Left cardiac atrium (tissue), 4 donors: ENCODE measurements at regions not wholly inside any gene's neighbourhood (a gene's known extent, or its start where the extent isn't known, plus 50 kb on each side); places are given as distances from the start of the nearest gene placed in this dataset.

Experiments
- ATAC-seq, 2 donors: fragments of 200-7000 bp; cut with Tn5 transposase; one replicate each; pipeline ENCODE4 v1.9.1; 2020; ENCODE audit warnings: mild to moderate bottlenecking in 2 of 2, moderate library complexity in 2 of 2
- DNase-seq: peaks from one replicate; pipeline ENCODE4 v3.0.0-alpha.2; 2020
- intact Hi-C, 2 donors: fragments of 100-400 bp; cut with DNase I; formaldehyde crosslinking; loops; one replicate each; pipeline versions ENCODE4 v1.14.1 to v1.15.1; 2022 to 2023
- donor health status: DM: no; HTN: yes; CAD: no.
- donor health status: DM: no; HTN: yes; CAD: no; lungs with severe emphysema.
- donor health status: DM: yes; HTN: yes; CAD: no.
- donor health status: Dilated cardiomyopathy.

DNA sequence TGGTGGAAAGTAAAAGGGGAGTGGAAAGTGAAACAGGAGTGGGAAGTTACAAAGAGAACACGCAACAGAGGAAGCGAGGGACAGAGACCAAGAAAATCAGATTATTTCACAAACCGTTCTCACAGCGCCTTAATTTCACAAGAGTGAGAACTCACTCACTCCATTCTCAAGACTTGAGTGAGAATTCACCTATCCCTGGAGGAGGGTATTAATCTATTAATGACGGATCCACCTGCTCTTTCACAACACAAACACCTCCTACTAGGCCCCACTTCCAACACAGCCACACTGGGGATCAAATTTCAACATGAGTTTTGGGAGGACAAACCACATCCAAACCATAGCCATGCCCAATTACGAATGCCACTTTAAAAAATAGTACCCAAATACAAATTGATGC lies 297.6 kb downstream of the GPAM start:
- DNase-seq (no peak), ATAC-seq (no peak)
- intact Hi-C loops = no loop called here

DNA sequence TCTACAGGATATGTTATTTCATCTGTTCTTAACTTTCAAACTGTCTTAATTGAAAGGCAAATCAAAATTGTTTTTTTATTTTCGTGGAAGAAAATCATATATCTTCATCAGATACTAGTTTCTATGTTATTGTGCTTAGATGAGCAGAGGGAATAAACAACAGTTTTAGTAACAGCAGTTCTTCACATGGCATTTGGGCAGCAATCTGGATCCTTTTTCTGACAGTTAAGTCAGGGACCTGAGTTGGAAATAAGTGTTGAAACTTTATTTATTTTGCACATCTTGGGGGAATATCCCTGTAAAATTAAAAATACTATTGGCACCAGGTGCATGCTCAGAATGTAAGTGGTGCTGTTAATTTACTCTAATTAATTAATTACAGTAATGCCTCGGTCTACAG lies 296.3 kb downstream of the GPAM start:
- DNase-seq (no peak), ATAC-seq (no peak)
- intact Hi-C loops = no loop called here

DNA sequence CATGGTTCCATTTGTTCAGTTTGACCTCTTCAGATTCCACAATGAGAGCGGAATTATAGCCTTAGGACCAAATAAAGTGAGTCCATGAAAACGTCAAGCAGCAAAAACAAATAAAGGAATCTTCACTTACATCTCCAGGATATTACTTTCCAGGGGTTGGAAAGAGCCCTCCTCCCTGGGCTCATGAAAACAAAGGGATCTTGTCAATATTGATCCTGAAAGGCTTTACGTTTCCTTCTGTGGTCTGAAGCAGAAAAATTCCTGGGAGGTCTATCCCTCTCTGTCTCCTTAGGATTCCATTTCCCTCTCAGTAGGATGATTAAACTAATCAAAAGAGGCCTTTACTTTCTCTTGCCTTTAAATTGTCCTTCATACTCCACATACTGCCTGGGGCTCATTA lies 293.5 kb downstream of the GPAM start:
- DNase-seq (no peak), ATAC-seq (no peak)
- intact Hi-C loops = no loop called here

DNA sequence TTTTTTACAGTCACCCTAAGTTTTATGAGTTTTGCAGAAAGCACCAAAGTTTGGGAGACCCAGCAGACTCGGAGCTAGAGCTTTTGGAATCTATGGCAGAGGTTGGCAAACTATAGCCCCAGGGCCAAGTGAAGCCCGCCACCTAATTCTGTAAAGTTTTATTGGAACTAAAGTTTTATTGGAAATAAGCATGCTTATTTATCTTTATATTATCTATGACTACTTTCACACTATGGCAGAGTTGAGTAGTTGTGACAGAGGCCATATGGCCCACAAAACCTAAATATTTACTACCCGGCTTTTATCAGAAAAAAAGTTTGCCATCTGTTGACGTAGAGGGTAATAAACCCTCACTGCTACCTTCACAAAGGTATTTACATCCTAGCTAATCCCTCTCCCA lies 267.6 kb downstream of the GPAM start:
- DNase-seq (no peak), ATAC-seq (no peak)
- intact Hi-C loops = no loop called here

DNA sequence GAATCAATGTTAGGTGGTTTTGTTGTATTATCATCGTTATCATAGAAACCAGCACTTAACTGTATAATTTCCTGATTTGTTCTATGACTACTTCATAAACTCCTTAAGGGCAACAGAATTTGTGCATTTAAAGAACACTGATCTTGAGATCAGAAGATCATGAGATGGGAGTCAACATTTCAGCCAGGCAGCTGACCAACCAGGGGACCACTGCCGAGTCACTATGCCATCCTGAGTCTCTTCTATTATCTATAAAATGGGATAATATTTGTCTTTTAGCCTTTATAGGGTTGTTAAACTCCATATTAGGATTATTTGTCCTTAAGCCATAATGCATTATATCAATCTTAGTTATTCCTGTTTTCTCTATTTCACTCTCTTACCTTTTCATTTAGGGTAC lies 261.7 kb downstream of the GPAM start:
- ATAC-seq (no peak), DNase-seq (no peak)
- intact Hi-C loops = no loop called here

DNA sequence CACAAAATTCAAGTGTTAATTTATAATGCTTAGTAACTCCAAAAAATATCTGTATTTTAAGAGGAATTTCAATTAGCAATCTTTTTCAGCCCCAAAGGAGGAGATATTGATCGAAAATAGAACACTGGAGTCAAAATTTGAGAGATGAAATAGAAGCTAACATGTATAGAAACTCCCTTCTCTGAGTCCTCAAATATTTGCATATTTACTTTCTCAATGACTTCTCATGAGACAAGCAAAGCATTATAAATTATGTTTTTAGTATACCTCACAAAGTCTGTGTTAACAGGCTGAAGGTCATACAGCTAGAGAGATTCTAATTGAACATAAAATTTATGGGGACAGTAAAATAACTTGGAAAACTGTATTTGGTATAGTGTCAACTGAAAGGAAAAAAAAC lies 260.5 kb downstream of the GPAM start:
- ATAC-seq (no peak), DNase-seq (no peak)
- intact Hi-C loops = no loop called here

DNA sequence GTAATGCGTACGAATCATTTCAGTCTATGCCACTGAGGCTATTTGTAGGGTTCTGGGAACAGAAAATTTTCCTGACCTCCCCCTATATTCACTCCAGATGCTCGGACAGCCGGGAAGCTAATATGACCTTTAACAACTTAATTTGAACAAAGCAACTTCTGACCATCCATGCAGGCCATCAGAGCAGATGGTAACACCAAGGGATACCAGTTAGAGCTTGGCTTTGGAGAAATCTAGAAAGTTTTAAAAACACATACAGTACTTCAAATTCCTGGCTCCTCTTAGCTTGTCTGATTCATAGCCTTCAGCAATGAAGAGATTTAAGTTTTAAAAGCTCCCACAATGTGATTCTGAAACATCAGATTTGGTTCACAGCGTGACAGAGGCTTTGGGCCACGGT lies 257.3 kb downstream of the GPAM start:
- DNase-seq (no peak), ATAC-seq (no peak)
- intact Hi-C loops = no loop called here

DNA sequence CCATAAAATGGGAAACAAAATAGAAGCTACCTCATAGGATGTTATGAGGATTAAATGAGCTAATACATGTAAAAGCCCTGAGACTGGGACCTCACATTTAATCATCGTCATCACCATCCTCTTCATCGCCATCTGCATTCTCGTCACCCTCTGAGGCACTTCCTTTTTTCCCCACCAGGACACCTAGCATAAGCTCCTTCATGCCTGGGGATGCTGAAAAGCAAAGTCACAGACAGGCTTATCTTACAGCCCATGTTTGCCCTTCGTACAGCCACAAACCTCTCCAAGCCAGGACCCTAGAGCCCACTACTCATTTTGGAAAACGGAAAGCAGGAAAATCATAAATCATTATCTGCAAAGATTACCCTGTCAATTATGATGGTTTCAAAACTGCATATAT lies 249.6 kb downstream of the GPAM start:
- ATAC-seq = no peak
- DNase-seq = no peak
- intact Hi-C loops = no loop called here

DNA sequence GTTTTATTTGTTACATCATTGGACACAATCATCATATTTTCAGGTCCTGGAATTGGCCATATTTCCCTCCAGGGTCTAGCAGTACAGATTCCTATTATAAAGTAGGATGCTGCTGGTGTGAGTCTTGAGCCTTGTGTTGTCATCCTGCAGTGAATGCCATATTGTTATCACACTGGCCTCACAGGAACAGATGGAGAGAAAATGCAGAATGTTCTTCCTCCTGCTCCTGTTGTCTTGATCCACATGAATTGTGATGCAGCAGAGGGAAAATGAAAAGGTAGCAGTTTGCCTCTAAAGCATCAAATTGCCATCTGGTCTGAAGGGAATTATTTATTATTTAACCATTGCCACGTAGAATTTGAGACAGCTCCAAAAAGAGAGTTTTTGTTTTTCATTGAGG lies 248.6 kb downstream of the GPAM start:
- intact Hi-C loops = no loop called here
- ATAC-seq (no peak), DNase-seq (no peak)

DNA sequence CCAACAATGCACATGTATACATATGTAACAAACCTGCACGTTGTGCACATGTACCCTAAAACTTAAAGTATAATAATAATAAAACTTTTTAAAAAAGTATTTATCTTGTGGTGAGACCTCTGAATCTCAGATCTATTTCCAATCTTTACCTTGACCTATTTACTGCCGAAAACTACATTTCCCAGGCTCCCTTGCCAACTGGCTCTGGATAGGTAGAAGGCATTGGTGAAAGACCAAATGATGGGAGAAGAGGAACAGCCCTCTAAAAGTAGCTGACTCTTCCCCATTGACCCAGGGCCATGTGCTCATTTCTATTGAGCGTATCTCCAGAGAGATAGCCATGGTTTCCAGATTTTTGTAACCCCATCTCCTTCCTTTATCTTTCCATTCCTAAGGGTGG lies 247.4 kb downstream of the GPAM start:
- intact Hi-C loops = no loop called here
- DNase-seq = no peak
- no peak for ATAC-seq

DNA sequence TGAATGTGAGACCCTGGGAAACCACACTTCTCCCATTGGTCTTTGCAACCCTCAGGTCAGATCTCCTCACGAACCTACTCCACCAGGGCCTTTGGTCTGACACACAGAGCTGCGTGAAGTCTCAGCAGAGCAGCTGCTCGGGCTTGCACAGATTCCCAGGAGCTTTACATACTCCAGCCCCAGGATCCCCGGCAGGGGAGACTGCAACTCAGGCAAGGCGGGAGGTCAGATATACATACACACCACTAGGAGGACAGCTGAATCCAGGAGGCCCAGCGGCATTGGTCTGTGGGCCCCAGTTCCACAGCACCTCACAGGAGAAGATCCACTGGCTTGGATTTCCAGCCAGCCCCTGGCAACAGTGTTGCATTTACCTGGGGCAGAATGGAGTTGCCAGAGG lies 239.2 kb downstream of the GPAM start:
- ATAC-seq (no peak), DNase-seq (no peak)
- intact Hi-C loops = no loop called here

DNA sequence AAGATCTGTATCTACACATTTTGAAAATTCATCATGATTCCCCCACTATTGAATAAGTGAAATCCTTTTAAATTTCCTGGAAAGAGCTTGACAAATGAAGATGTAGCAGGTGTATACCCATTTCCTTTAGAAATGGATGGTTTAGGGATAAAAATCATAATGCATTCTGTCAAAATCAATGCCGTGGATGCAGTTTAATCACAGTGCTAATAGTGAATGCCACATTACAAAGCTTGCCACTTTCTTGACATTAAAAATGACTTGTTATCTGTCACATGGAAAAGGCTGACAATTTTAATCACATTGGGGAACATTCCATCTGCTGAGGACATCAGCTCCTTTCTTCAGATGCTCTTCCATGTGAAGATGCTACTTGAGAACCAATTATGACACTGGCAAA lies 229.6 kb downstream of the GPAM start:
- intact Hi-C loops = no loop called here
- DNase-seq (no peak), ATAC-seq (no peak)

DNA sequence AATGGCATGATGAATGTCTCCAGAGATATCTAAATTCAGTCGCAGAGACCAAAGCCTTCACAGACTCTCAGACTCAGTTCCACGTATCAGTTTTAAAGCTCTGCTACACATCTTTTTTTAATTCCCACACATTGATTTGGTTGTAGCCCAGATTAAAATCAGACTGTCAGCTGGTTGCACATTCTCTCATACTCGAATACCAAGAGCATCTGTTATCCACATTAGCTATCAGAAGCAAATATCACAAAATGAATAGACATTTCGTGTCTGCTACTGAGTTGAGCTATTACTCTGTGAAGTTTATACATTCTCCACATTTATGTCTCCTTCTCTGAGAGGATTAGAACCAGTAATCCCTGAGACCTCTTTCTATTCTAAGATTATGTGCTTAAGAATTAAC lies 229.2 kb downstream of the GPAM start:
- ATAC-seq (no peak), DNase-seq (no peak)
- intact Hi-C loops = no loop called here

DNA sequence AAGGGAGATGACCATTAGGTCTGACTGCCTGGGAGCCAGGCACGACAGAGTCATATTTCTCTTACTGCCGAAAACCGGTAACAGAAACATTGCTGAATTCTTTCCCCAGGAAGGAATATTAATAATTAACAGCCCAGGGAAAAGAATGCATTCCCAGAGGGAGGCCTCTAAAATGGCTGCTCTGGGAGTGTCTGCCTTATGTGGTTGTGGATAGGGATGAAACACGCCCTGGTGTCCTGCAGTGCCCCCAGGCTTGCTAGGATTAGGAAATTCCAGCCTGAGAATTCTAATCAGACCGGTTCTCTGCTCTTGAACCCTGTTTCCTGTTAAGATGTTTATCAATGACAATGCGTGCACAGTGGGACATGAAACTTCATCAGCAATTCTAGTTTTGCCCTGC lies 226.7 kb downstream of the GPAM start:
- DNase-seq (no peak), ATAC-seq (no peak)
- intact Hi-C loops = no loop called here

DNA sequence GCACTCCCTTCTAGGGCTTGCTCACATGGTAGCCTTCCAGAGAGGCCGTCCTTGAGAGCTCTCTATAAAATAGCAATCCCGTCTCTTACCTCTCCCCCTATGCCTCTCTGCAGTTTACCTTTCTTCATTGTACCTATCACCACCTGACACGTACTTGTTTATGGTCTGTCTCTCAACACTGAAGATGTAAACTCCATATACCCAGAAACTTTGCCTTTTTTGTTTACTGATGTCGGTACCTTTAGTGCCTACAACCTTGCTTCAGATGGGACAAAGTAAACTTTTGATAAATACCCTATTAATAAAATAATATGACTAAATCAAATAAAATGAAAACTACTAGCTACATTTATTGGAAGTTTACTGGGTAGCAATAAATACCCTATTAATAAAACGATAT lies 220.6 kb downstream of the GPAM start:
- no peak for DNase-seq
- no peak for ATAC-seq
- intact Hi-C loops = no loop called here

DNA sequence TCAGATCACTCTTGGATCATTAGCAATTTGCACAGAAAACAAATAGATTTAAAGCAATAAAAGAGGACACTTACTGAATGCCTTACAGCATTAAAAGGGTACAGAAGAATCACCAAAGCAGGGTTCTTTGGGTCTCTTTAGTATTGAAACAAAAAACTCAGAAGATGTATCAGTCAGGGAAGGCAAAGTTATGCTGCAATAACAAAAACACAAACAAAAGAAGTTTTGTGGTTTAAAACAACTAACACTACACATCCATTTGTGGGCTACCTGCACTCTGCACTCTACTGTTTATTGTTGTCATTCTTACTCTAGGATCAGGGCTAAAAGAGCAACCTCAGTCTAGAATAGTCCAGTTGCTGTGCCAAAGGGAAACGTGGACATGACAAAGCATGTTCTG lies 216.4 kb downstream of the GPAM start:
- DNase-seq (no peak), ATAC-seq (no peak)
- intact Hi-C loops = no loop called here

DNA sequence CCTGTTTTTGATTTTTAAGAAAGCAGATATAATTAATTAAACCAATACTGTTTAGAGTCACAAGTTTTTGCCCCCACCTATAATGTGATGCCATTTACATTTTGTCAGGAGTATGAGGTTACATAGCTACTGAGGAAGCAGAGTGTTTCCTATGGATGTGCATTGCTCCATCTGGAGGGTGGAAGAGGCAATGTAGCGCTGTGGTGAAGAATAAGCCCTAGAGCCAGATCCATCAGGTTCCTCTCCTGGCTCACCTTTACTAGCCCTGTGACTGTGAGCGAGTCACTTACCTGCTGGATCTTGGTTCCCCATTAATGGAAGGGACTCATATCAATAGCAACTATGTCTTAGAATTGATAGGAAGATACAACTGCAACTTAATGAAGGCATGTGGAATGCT lies 216.0 kb downstream of the GPAM start:
- intact Hi-C loops = no loop called here
- DNase-seq = no peak
- ATAC-seq = no peak

DNA sequence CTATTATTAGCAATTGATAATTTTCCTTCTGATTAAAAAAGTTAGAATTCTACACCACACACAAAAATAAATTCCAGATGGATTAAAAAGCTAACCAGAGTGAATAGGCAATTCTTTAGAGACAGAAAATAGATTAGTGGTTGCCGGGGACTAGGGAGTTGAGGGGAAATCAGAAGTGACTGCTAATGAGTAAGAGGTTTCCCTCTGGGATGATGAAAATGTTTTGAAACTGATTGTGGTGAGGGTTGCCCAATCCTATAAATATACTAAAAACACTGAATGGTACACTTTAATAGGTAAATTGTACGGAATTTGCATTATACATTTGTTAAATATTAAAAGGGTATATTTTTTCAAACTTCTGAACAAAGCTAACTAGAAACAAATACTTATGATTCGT lies 214.9 kb downstream of the GPAM start:
- intact Hi-C loops = no loop called here
- ATAC-seq = no peak
- DNase-seq = no peak

DNA sequence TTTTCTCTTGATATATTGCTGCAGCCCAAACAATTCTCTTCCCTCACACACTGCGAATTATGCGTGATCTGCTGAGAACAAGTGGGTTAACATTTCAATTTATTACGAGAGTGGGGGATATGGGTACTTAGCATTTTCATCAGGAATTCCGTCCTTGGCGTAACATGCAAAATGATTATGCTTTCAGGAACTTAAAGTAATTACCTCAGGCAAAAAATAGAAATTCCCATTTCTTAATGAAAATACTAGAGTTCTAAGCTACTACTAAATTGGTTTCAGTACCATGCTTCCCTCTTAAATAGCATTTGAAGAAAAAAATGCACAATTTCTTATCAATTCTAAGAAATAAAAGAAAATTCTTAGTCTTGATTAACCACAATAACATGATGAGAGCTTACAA lies 213.5 kb downstream of the GPAM start:
- no peak for DNase-seq
- ATAC-seq = no peak
- intact Hi-C loops = no loop called here

DNA sequence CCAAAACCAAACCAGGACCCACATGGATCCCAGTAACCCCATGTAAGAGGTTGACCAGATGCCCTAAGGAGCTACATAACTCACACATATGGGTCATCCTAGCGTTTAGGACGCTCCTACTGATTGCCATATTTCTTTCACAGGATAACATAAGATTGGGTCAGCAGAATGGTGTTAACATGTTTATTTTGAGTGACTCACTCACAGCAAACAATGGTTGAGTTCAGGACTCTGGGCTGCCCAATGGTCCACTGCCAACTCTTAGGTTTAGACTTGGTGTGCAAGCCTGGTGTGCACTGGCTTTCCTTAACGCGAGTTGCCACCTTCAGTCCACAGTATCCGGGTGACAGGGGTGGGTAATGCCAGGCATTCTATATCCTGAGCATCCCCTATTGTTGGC lies 211.5 kb downstream of the GPAM start:
- intact Hi-C loops = no loop called here
- DNase-seq (no peak), ATAC-seq (no peak)

DNA sequence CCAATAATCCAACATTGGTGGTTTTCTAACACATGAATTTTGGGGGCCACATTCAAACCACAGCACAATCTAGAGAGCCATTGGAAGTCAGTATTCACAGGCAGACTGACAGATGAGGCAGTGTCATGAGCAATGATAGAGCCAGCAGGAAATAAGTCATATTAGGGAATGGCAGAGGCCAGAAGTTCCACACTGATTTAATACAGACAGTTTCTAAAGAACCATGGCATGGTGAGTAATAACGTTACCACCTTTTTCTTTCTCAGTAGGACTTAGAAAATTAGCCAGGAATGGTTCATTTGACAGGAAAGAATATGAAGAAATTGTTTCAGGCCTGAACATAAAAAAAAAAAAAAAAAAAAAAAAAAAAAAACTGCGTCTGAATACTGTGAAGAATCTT lies 210.3 kb downstream of the GPAM start:
- intact Hi-C loops = no loop called here
- ATAC-seq (no peak), DNase-seq (no peak)

DNA sequence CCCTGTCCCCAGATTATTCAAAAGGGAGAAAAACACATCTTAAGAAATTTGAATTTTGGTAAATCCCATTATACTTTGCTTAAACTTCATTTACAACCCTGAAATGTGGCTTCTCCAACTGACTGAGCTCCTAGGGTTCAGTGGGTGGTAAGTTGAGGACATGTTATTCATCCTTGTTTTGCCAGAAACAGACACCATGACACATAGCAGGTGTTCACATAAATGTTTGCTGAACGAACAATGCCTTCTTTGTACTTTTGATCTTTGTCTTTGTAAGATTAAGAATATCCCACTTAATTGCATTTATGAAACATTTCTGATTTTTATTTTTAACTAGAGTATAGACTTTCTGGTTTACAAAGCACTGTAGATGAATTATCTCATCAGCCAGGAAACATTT lies 209.7 kb downstream of the GPAM start:
- ATAC-seq (no peak), DNase-seq (no peak)
- intact Hi-C loops = no loop called here

DNA sequence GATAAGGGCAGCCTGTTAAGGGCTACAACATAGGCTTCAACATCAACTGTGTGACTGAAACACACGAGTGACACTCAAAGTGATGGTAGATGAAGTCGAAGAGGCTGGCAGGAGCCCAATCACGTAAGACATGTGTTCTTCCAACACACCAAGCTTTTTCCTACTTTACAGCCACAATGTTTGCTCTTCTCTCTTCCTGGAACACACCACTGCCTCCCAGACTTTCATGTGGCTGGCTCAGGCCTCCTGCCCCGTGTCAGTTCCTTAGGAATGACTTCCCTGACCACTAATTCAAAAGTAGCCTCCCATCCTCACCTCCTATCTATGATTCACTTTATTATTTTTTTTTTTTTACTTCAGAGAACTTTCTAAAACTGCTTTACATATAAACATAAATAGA lies 209.2 kb downstream of the GPAM start:
- ATAC-seq (no peak), DNase-seq (no peak)
- intact Hi-C loops = no loop called here
